Left forelimb (tissue), 1 donor: ENCODE measurements at regions not wholly inside any gene's neighbourhood (a gene's known extent, or its start where the extent isn't known, plus 50 kb on each side); places are given as distances from the start of the nearest gene placed in this dataset.

ENCODE experiments used
- DNase-seq: peaks from one replicate; pipeline ENCODE4 v3.0.0-alpha.2; 2018; ENCODE audit warnings: low spot score

GRCh38 chr5:104223885-104224773 is 661.5 kb upstream of the NUDT12 start:
- DNase-seq = no peak

DNA sequence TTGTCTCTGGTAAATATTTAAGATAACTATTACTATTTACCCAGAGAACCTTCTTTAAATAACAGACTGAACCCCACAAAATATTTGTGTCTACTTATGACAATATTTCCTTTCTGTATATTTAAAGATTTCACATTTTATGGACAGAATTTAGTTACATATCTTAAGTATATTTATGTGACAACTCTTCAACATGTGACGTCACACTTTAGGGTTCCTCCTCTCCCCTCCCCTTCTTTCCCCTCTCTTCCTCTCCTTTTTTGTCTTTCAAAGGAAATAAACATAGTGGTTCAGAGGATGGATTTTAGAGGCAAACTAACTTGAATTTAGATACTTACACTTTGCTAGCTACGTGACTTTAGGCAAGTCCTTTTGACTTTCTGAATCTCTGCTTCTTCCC is 655.6 kb upstream of the NUDT12 start:
- DNase-seq = no peak

DNA sequence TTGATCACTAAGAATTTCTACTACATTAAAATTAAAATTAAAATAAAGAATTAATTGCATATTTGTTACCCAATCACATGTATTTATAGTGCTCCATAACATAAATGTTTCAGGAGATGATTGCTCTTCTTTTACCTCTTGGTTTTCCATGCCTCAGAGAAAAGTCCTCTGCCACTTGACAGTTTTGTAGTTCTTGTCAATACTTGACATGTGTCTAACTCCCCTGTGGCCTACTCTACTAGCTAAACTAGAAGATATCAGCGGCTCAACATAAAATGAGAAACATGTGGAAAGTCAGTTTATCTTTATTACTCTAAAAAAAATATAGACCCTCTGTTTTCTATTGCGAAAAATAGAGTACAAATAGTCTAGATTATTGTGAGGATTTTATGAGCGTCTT is 650.6 kb upstream of the NUDT12 start:
- DNase-seq = no peak

DNA sequence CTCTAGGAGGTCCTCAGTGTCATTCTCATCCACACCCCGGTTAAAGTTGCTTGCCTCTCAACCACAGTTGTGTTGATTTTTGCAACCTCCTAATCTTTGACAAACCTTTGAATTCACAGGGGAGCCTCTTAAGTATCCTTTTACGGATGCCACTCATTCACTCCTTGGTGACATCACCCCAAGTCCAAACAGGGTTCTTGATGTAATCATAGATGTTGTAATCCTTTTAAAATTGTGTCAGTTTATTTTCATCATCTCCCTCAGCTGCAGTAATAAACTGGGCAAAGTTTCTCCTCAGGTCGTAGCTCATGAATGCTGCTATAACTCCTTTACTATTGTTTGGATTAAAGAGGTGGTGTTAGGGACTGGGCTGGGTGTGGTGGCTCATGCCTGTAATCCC is 637.2 kb upstream of the NUDT12 start:
- DNase-seq = no peak

DNA sequence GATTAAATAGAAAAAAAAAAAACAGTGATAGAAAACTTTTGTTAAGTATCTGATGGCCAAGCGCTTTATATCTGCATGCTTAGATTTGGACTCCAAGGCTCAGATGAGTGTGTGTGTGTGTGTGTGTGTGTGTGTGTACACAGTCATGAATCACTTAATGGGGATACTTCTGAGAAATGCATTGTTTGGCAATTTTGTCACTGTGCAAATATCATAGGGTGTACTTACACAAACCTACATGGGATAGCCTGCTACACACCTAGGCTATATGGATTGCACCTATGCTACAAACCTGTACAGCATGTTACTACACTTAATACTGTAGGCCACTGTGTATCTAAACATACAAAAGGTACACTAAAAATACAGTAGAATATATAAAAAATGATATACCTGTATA is 635.6 kb upstream of the NUDT12 start:
- no peak for DNase-seq

DNA sequence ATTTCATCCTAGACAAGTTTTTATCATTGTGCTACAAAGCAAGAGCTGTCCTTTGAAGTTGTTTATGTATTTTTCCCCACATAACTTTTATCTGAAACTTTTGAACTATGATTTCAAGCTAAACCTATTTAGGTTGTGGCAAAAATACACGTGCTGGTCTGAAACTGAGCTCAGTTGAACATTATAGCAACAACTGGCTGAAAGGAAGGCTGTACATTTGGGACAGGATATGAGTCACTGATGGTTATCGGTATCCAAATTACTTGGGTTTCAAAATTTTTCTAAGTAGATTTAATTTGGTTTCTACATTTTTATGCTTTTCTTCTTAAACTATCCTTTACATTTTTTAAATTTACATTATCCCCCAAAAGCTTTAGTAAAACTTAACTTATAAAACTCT is 627.3 kb upstream of the NUDT12 start:
- DNase-seq = no peak

- DNase-seq = no peak
Measured at GRCh38 chr5:104189031-104189430, 626.4 kb upstream of the NUDT12 start.

GRCh38 chr5:104187656-104188055 is 625.1 kb upstream of the NUDT12 start:
- no peak for DNase-seq

- no peak for DNase-seq
Measured at GRCh38 chr5:104186510-104186909, 623.9 kb upstream of the NUDT12 start.

DNA sequence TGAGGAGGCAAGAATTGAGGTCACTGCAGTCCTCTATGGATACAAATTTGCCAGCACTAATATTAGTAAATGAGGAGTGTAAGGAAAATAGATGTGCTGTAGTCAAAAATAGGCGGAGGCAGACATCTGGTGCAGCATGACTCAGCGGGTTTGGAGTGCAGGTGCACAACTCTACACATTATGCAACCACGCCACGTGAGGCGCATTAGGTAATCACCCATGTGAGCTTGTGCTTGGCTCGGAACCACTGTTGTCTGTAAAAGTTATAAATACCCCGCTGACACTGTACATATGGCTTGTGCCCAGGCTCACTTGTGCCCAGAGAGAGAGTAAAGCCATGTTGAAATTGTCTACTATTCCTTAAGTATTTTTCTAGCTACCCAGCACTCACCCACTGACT is 623.5 kb upstream of the NUDT12 start:
- DNase-seq = no peak

DNA sequence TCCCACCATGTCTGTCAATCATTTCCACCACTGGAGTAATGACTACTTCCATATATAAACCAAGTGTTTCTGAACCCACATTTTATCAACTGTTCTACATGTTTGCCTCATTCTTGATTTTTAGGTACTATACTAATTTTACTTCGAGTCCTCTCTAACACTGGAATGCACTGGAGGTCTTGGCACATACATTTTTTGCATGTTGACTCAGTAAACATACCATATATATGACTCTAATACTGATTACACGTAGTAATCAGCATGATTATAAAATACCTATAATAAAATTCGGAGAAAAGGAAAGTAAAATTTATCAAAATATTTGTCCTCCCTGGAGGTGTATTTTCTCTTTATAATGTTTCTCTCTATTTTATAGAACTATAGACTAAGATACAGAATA is 621.7 kb upstream of the NUDT12 start:
- no peak for DNase-seq

DNA sequence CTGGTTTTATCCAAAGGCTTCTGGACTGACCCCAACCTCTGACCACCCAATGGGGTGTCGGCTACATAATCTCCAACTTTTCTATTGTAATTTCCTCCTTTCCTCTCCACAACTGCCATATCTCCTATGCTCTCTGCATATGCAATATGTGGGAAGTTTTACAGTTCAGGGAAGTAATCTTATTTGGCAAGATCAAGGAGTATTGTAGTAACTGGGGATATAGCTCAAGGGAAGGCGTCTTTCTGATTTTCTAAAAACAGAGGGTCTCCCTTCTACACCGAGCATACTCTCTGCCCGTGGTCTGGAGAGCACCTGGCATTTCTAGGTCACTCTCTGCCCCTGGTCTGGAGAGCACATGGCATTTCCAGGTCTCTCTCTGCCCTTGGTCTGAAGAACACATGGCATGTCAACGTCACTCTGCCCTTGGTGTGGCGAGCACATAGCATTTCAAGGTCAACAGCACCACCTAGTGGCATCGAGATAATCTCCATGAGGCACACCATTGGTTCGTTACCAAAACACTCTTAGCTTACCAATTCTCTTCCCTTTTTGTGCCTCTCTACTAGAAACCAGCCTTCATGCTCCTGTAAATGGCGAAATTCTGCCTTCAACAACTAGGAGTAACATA is 616.4 kb upstream of the NUDT12 start:
- no peak for DNase-seq

GRCh38 chr5:104178066-104178465 is 615.5 kb upstream of the NUDT12 start:
- DNase-seq = no peak

- no peak for DNase-seq
Measured at GRCh38 chr5:104177651-104178050, 615.1 kb upstream of the NUDT12 start.

DNA sequence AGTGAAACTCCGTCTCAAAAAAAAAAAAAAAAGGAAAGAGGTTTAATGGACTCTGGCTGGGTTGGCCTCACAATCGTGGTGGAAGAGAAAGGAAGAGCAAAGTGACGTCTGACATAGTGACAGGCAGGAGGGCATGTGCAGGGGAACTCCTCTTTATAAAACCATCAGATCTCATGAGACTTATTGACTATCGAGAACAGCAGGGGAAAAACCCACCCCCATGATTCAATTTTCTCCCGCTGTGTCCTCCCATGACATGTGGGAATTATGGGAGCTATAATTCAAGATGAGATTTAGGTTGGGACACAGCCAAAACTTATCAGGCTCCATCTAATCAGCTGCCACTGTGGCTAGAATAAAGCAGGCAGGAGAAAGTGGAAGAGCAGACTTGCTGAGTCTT is 610.4 kb upstream of the NUDT12 start:
- no peak for DNase-seq

- DNase-seq = no peak
Measured at GRCh38 chr5:104171958-104172690, 609.5 kb upstream of the NUDT12 start.

GRCh38 chr5:104170926-104171325 is 608.3 kb upstream of the NUDT12 start:
- DNase-seq = no peak

DNA sequence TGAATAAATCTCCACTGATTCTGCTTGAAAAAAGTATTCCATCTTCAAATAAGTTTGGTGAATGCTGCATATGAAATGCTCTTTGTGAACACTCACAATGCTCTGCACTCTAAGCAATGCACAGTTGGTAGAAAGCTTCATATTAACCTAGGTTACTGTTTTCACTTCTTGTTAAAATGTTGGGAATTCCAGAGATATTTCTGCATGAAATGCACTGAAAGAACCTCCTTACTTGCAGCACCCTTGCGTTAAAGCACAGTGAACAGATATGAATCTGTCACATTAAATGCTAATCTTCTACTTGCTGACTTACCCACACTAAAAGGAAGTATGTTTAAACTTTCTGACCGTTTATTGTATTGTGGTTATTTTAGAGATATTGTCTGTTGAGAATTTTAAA is 584.1 kb upstream of the NUDT12 start:
- no peak for DNase-seq

GRCh38 chr5:104139840-104140239 is 577.3 kb upstream of the NUDT12 start:
- DNase-seq = no peak

- DNase-seq = no peak
Measured at GRCh38 chr5:104130320-104130719, 567.7 kb upstream of the NUDT12 start.

DNA sequence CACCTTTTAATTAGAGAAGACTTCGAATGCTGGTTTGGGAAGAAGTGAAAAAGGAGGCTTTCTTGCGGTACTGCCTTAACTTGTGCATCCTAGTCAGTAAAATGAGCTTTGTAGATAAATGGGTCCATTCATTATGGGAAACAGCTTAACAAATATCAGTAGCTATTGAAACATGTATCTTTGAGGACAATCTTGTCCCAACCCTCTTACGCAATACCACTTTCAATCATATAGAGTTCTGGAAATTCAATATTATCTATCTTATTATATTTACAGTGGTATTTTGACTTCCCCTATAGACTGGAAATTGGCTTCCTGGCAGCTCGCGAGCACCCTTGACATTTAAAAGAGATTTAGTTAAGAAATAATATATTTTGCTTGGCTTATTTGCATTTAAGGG is 565.8 kb upstream of the NUDT12 start:
- no peak for DNase-seq

DNA sequence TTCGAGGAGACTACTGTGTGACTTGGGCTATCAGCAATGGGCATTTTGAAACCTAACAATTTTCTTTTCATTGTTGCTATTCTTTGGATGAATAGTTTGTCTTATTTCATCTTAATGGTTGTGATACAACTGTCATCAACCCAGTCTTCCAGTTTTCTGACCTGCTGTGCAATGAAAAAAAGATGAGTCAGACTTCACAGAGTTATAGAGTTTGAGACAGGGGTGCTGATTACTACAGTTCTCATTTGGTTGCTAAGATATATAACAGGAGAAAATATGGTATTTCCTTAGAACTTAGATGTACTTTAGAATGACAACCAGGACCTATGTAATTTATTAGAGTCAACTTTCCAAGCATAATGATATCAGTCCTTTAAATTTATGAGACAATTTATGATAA is 564.4 kb upstream of the NUDT12 start:
- no peak for DNase-seq

DNA sequence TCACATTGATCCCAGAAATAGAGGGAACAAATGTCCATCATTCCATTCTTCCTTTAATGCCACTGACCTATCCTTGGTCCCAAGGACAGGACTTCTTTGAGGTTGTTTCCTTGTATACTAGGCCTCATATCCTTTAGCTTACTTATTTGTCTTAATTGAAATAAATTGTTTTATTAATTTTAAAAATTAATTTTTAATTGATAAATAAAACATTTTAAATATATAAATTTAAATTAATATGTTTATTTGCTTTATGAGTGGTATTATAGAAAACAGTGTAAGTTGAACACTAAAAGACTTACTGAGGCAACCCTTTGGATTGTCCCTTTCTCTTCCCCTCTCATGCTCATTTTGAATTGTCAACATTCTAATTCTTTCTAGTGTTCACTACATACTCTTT is 556.9 kb upstream of the NUDT12 start:
- no peak for DNase-seq
